Naive thymus-derived CD4-positive, alpha-beta T cell (primary cell): ENCODE measurements at regions not wholly inside any gene's neighbourhood (a gene's known extent, or its start where the extent isn't known, plus 50 kb on each side); places are given as distances from the start of the nearest gene placed in this dataset.

ENCODE experiments used
- ATAC-seq: fragments of 150-1000 bp; cut with Tn5 transposase; 2 replicates; pipeline ENCODE4 v1.10.0; 2021; ENCODE audit warnings: mild to moderate bottlenecking, moderate library complexity
- CTCF ChIA-PET: fragments of 350-600 bp; sonication (Branson Sonifier 250); formaldehyde crosslinking; loops from one replicate; lab custom pipeline; 2021; ENCODE audit warnings: antibody characterized with exemption; lab: Charles Lee
- POLR2A ChIA-PET: fragments of 350-600 bp; sonication (Branson Sonifier 250); formaldehyde crosslinking; loops from one replicate; lab custom pipeline; 2021; ENCODE audit warnings: antibody characterized with exemption, inconsistent platforms; lab: Charles Lee
- DNase-seq, 9 donors: peaks; one replicate each; pipeline versions ENCODE4 v3.0.0 to v3.0.0-alpha.2; 2020 to 2022; ENCODE audit warnings: mixed read lengths in 1 of 9
- H3K27ac ChIP-seq: one replicate; pipeline ENCODE4 v1.7.0; 2013; ENCODE audit warnings: mild to moderate bottlenecking, low read depth, low read length, moderate library complexity
- H3K27me3 ChIP-seq, 2 donors: one replicate each; pipeline ENCODE4 v1.7.0; 2013; ENCODE audit warnings: low read length in 2 of 2, mild to moderate bottlenecking in 2 of 2, moderate library complexity in 2 of 2; ENCODE audit not compliant: control insufficient read depth in 2 of 2, insufficient read depth in 2 of 2
- H3K36me3 ChIP-seq, 3 experiments: 1 replicate in 2 of 3; 2 replicates in 1 of 3; pipeline ENCODE4 v1.7.0; 2013; ENCODE audit warnings: low read length in 3 of 3, mild to moderate bottlenecking in 3 of 3, moderate library complexity in 1 of 3; ENCODE audit not compliant: insufficient read depth in 3 of 3, control insufficient read depth in 2 of 3
- H3K4me1 ChIP-seq, 2 donors: one replicate each; pipeline ENCODE4 v1.7.0; 2013; ENCODE audit warnings: low read length in 2 of 2, mild to moderate bottlenecking in 2 of 2, moderate library complexity in 1 of 2; ENCODE audit not compliant: control insufficient read depth in 2 of 2, insufficient read depth in 2 of 2
- H3K4me3 ChIP-seq: 2 replicates; pipeline ENCODE4 v1.7.0; 2013; ENCODE audit warnings: mild to moderate bottlenecking, low read length
- H3K9me3 ChIP-seq, 3 experiments: 1 replicate in 2 of 3; 2 replicates in 1 of 3; pipeline ENCODE4 v1.7.0; 2013; ENCODE audit warnings: low read length in 3 of 3; ENCODE audit not compliant: control insufficient read depth in 2 of 3
- H3K27ac Mint-ChIP-seq, 9 donors: one replicate each; pipeline ENCODE4 v1.8.0; 2020 to 2022; ENCODE audit warnings: mixed read lengths in 9 of 9, mild to moderate bottlenecking in 8 of 9, moderate library complexity in 5 of 9, inconsistent platforms in 2 of 9
- H3K27me3 Mint-ChIP-seq, 5 donors: one replicate each; pipeline ENCODE4 v1.8.0; 2021 to 2022; ENCODE audit warnings: mixed read lengths in 5 of 5, mild to moderate bottlenecking in 1 of 5
- H3K36me3 Mint-ChIP-seq, 5 donors: one replicate each; pipeline ENCODE4 v1.8.0; 2020 to 2022; ENCODE audit warnings: mixed read lengths in 5 of 5, mild to moderate bottlenecking in 3 of 5, inconsistent platforms in 1 of 5
- H3K4me1 Mint-ChIP-seq, 7 donors: one replicate each; pipeline ENCODE4 v1.8.0; 2020 to 2022; ENCODE audit warnings: mixed read lengths in 7 of 7, mild to moderate bottlenecking in 3 of 7, inconsistent platforms in 1 of 7
- H3K4me3 Mint-ChIP-seq, 10 donors: one replicate each; pipeline ENCODE4 v1.8.0; 2020 to 2022; ENCODE audit warnings: mild to moderate bottlenecking in 10 of 10, mixed read lengths in 10 of 10, moderate library complexity in 6 of 10, inconsistent platforms in 2 of 10
- H3K9me3 Mint-ChIP-seq, 11 donors: one replicate each; pipeline ENCODE4 v1.8.0; 2020 to 2022; ENCODE audit warnings: mixed read lengths in 11 of 11, mild to moderate bottlenecking in 4 of 11, inconsistent platforms in 1 of 11, moderate library complexity in 1 of 11
- intact Hi-C, 2 donors: fragments of 100-400 bp; cut with micrococcal nuclease; formaldehyde crosslinking; loops; one replicate each; pipeline ENCODE4 v1.15.1; 2023

- ChIA-PET CTCF (no interaction called here), POLR2A (no interaction called here)
- ATAC-seq, result no peak
- intact Hi-C loops, result no loop called here
- no peak overlapping the region for H3K27ac Mint-ChIP-seq
- Histone ChIP-seq H3K4me1 (no peaks in the 10 kb centered on the region), H3K36me3 (no peaks in the 10 kb centered on the region), H3K27me3 (no peaks in the 10 kb centered on the region), H3K27ac (no peak overlapping the region), H3K9me3 (no peaks in the 10 kb centered on the region), H3K4me3 (no peak overlapping the region)
- H3K36me3 Mint-ChIP-seq, result no peaks in the 10 kb centered on the region
- no peak overlapping the region for H3K4me3 Mint-ChIP-seq
- peaks cover 0 to 3% (median 0%) of the 10 kb centered on the region in 11 donors for H3K9me3 Mint-ChIP-seq
- no peak for DNase-seq
- peaks cover 0 to 6% (median 3%) of the 10 kb centered on the region in 5 donors for H3K27me3 Mint-ChIP-seq
- H3K4me1 Mint-ChIP-seq, result no peaks in the 10 kb centered on the region
Measured at GRCh38 chr21:15932726-15933125, 202.9 kb downstream of the USP25 start.

- Mint-ChIP-seq H3K4me1 (no peaks in the 10 kb centered on the region), H3K27me3 (peaks cover 0 to 6% (median 3%) of the 10 kb centered on the region in 5 donors), H3K27ac (no peak overlapping the region), H3K9me3 (peaks cover 0 to 3% (median 0%) of the 10 kb centered on the region in 11 donors), H3K4me3 (no peak overlapping the region), H3K36me3 (no peaks in the 10 kb centered on the region)
- no peaks in the 10 kb centered on the region for H3K27me3 ChIP-seq
- intact Hi-C loops, result no loop called here
- no peaks in the 10 kb centered on the region for H3K4me1 ChIP-seq
- H3K9me3 ChIP-seq, result no peaks in the 10 kb centered on the region
- H3K4me3 ChIP-seq, result no peak overlapping the region
- H3K27ac ChIP-seq, result no peak overlapping the region
- no peaks in the 10 kb centered on the region for H3K36me3 ChIP-seq
- ATAC-seq (no peak), DNase-seq (no peak)
- ChIA-PET CTCF (no interaction called here), POLR2A (no interaction called here)
Measured at GRCh38 chr21:15935530-15935929, 205.7 kb downstream of the USP25 start.

- H3K4me1 Mint-ChIP-seq, result no peaks in the 10 kb centered on the region
- Histone ChIP-seq H3K27me3 (no peaks in the 10 kb centered on the region), H3K36me3 (no peaks in the 10 kb centered on the region), H3K27ac (no peak overlapping the region), H3K9me3 (no peaks in the 10 kb centered on the region), H3K4me1 (no peaks in the 10 kb centered on the region), H3K4me3 (no peak overlapping the region)
- ChIA-PET POLR2A (no interaction called here), CTCF (interaction anchor here (0.6 kb wide), 1 partner anchor 194 kb away, joined by 3 read pairs; no protein-coding TSS in a partner anchor)
- ATAC-seq (no peak), DNase-seq (no peak)
- H3K27ac Mint-ChIP-seq, result no peak overlapping the region
- H3K9me3 Mint-ChIP-seq, result no peaks in the 10 kb centered on the region
- H3K4me3 Mint-ChIP-seq, result no peak overlapping the region
- no peaks in the 10 kb centered on the region for H3K36me3 Mint-ChIP-seq
- intact Hi-C loops, result no loop called here
- peaks cover 3 to 13% (median 8%) of the 10 kb centered on the region in 5 donors for H3K27me3 Mint-ChIP-seq
Measured at GRCh38 chr21:15943009-15943666, 213.4 kb downstream of the USP25 start.

- Histone ChIP-seq H3K27ac (no peak overlapping the region), H3K9me3 (no peaks in the 10 kb centered on the region), H3K4me3 (no peak overlapping the region), H3K27me3 (no peaks in the 10 kb centered on the region), H3K36me3 (no peaks in the 10 kb centered on the region), H3K4me1 (no peaks in the 10 kb centered on the region)
- Mint-ChIP-seq H3K27ac (no peak overlapping the region), H3K4me3 (no peak overlapping the region), H3K27me3 (peaks cover 3 to 18% (median 6%) of the 10 kb centered on the region in 5 donors), H3K36me3 (peaks cover 0 to 7% (median 0%) of the 10 kb centered on the region in 5 donors), H3K9me3 (peaks cover 4 to 26% (median 13%) of the 10 kb centered on the region in 11 donors), H3K4me1 (no peaks in the 10 kb centered on the region)
- ChIA-PET POLR2A (no interaction called here), CTCF (no interaction called here)
- ATAC-seq (no peak), DNase-seq (no peak)
- intact Hi-C loops, result no loop called here
Measured at GRCh38 chr21:15947677-15948076, 217.9 kb downstream of the USP25 start.

- no peaks in the 10 kb centered on the region for H3K27me3 ChIP-seq
- Mint-ChIP-seq H3K27ac (no peak overlapping the region), H3K4me1 (no peaks in the 10 kb centered on the region), H3K4me3 (no peak overlapping the region), H3K36me3 (peaks cover 0 to 12% (median 0%) of the 10 kb centered on the region in 5 donors), H3K27me3 (peaks cover 0 to 17% (median 8%) of the 10 kb centered on the region in 5 donors), H3K9me3 (peaks cover 13 to 59% (median 35%) of the 10 kb centered on the region in 11 donors)
- POLR2A ChIA-PET, result no interaction called here
- no peak overlapping the region for H3K27ac ChIP-seq
- H3K4me1 ChIP-seq, result no peaks in the 10 kb centered on the region
- ATAC-seq, result no peak
- no peak overlapping the region for H3K4me3 ChIP-seq
- no peak for DNase-seq
- CTCF ChIA-PET, result no interaction called here
- no peaks in the 10 kb centered on the region for H3K36me3 ChIP-seq
- H3K9me3 ChIP-seq, result peaks cover 0 to 5% (median 0%) of the 10 kb centered on the region in 3 experiments
- intact Hi-C loops, result no loop called here
Measured at GRCh38 chr21:15953551-15954116, 223.9 kb downstream of the USP25 start.

GRCh38 chr21:15964236-15964855 is 234.6 kb downstream of the USP25 start:
- CTCF ChIA-PET, result no interaction called here
- POLR2A ChIA-PET, result no interaction called here
- no peaks in the 10 kb centered on the region for H3K36me3 Mint-ChIP-seq

More at GRCh38 chr21:15964236-15964855, 234.6 kb downstream of the USP25 start:
- no peak overlapping the region for H3K4me3 ChIP-seq
- no peak overlapping the region for H3K27ac ChIP-seq
- intact Hi-C loops, result no loop called here
- DNase-seq (no peak), ATAC-seq (no peak)
- Mint-ChIP-seq H3K4me1 (no peaks in the 10 kb centered on the region), H3K27ac (no peak overlapping the region), H3K4me3 (no peak overlapping the region), H3K9me3 (no peaks in the 10 kb centered on the region), H3K27me3 (peaks cover 0 to 6% (median 2%) of the 10 kb centered on the region in 5 donors)
- no peaks in the 10 kb centered on the region for H3K4me1 ChIP-seq
- no peaks in the 10 kb centered on the region for H3K36me3 ChIP-seq
- no peaks in the 10 kb centered on the region for H3K27me3 ChIP-seq
- no peaks in the 10 kb centered on the region for H3K9me3 ChIP-seq
